HUDEP-2 (cell line): ENCODE measurements at regions not wholly inside any gene's neighbourhood (a gene's known extent, or its start where the extent isn't known, plus 50 kb on each side); places are given as distances from the start of the nearest gene placed in this dataset.
"Not testable (repeated sequence)": the region's sequence is repeated elsewhere in the genome, so short reads cannot be mapped to it uniquely, and the experiment has no call there.

Experiments used
- DNase-seq, 76 experiments: peaks; one replicate each; lab custom pipeline; 2025; ENCODE audit not compliant: unreplicated experiment in 76 of 76; lab: John Stamatoyannopoulos, UW

DNA sequence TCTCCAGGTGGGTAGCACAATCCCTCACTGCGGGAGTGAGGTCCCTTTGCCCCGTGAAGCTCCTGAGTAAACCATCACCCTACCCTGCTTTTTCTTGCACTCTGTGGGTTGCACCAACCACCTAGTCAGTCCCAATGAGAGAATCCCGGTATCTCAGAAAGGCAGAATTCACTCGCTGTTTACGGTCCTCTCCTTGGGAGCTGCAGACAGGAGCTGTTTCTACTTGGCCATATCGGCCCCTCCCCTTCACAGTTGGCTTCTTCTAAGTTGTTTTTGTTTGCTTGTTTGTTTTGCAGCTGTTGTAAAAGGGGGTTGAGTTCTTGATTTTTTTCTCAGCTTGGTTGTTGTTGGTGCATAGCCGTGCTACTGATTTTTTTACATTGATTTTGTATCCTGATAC, 237.0 kb upstream of the RASA1 start:
- DNase-seq = no peak

GRCh38 chr5:87034557-87034956, 233.1 kb upstream of the RASA1 start:
- no peak for DNase-seq

DNA sequence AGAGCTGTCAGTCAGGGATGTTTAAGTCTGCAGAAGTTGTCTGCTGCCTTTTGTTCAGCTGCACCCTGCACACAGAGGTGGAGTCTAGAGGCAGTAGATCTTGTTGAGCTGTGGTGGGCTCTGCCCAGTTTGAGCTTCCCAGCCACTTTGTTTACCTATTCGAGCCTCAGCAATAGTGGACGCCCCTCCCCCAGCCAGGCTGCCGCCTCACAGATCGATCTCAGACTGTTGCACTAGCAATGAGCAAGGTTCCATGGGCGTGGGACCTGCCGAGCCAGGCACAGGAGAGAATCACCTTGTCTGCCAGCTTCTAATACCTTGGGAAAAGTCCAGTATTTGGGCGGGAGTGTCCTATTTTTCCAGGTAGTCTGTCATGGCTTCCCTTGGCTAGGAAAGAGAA, 225.1 kb upstream of the RASA1 start:
- no peak for DNase-seq

GRCh38 chr5:87048156-87048555, 219.5 kb upstream of the RASA1 start:
- DNase-seq = peak in 1 of 76 experiments; percentile 15

- not testable (repeated sequence) for DNase-seq
These were observed 218.7 kb upstream of the RASA1 start for GRCh38 chr5:87049012-87049411.

GRCh38 chr5:87051502-87052113, 216.1 kb upstream of the RASA1 start:
- DNase-seq = no peak

- DNase-seq = no peak
These were observed 214.5 kb upstream of the RASA1 start for GRCh38 chr5:87053146-87053545.

GRCh38 chr5:87054821-87055220, 212.9 kb upstream of the RASA1 start:
- no peak for DNase-seq

DNA sequence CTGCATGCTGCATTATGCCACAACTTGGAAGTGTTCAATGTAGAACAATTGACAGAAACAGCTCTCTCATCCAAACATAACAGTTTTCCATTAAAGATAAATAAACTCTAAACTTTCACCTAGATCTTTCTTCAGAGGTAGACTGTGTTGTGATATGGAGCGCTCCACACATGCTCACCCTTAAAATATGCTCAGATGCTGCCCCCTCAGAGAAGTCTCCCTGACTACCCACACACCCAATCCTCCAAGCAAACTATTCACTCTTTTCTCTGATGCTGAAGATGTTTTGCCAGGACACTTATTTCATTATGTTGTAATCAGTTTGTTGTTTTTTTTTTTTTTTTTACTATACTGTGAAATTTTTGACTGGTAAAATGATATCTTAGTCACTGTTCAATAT, 206.6 kb upstream of the RASA1 start:
- no peak for DNase-seq

- no peak for DNase-seq
These were observed 198.4 kb upstream of the RASA1 start for GRCh38 chr5:87069311-87069710.

- peak in 9 of 76 experiments; percentile 2 to 24 (median 5) for DNase-seq
These were observed 197.6 kb upstream of the RASA1 start for GRCh38 chr5:87069974-87070608.

GRCh38 chr5:87074072-87074471, 193.6 kb upstream of the RASA1 start:
- no peak for DNase-seq

DNA sequence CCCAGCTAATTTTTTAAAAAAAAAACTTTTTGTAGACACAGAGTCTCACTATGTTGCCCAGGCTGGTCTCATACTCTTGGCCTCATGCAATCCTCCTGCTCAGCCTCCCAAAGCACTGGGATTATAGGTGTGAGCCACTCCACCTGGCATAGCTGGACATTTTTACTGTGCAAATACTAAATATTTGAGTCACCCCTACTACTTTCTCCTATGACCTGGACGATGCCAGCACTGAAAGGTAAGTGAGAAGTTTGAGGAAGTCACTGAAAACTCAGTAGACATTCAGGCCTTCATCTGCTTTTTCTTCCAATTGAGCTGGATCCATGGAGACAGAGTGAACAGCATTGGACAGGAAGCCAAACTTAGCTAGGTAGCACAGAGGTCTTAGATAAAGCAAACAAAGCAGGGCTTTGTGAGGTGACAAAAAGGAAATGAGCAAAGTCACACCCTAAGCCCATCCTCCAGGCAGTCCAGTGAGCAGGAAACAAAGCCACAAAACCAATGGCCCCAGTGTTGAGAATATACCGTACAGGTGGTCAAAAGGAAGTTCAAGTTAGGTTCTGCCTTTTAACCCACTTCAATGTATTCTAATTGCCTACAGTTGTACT, 192.6 kb upstream of the RASA1 start:
- DNase-seq = no peak

DNA sequence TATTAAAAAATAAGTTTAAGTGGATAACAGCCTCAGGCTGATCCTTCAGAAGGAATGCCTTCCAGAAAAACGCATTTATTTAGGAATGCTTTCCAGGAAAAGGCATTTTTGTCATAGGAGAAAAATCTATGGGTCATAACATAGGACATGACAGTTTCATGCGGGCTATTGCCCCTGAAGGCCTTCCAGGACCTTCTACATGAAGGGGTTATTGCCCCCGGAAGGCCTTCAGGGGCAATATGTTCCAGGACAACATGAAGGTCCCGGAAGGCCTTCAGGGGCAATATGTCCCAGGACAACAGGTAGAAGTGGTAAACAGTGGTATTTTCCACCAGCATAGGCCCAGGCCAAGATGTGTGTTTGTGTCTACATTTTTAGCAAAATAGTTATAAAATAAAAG, 191.3 kb upstream of the RASA1 start:
- no peak for DNase-seq

DNA sequence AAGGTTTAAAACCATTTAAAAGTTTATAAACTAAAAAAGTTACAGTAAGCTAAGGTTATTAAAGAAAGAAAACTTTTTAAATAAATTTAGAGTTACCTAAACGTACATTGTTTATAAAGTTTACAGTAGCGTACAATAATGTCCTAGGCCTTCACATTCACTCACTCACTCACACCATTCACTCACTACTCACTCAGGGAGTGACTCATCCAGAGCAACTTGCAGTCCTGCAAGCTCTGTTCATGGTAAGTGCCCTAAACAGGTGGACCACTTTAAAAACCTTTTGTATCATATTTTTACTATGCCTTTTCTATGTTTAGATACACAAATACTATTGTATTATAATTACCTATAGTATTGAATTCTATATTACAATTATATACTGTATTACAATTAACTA, 190.8 kb upstream of the RASA1 start:
- DNase-seq = peak in 1 of 76 experiments; percentile 5

DNA sequence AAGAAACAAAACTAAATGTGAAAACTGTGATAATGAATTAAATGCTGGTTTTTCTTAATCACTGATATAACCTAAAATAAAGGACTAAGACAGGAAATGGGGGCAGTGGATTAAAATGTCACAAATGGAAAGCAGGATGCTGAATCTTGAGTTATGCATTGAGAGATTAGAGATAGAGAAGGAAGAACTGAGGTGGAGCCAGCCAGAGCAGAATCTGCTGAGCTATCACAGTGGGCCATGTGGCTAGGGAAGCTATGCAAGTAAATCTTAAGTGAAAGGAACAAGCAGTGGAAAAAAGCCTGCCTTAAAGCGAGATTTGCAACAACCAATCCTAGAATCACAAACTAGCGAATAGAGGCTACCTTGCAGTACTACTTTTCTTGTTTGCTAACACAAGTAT, 188.5 kb upstream of the RASA1 start:
- DNase-seq = peak in 4 of 76 experiments; percentile 3 to 21 (median 12)

- DNase-seq = no peak
These were observed 186.7 kb upstream of the RASA1 start for GRCh38 chr5:87081016-87081415.

DNA sequence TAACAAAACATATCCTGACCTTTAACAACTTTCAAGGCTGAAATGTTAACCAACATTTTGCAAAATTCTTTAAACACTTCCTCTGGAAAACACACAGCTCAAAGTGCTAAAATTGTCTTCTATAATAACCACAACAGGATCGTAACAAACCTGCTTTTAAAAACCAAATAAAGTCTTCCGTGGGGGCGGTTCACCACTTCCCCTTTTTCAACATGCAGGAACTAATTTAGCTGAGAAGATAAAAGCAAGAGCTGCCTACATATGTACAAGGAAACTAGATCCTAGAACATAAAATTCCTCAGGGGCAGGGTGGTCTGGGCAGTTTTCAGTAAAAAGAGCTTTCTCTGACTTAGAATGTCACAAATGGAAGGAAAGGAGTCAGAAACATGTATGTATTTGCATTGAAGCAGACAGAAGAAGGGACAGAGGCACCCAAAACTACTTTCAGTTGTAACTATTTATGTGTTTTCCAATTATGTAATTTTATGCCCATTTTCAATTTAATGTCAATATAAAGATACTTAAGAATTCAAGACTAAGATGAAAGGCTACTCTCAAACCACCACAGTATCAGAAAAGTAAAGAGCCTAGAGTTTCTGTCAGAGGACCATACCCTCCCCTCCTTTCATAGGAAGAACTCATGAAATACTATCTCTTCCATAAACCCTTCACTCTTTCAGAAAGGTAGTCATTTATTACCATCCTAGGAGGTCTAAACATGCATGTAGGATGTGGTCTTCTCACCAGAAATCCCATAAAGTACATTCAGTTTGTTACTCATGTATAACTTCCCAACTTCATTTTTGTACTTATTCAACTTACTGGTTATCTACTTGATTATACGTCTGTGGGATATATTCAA, 185.9 kb upstream of the RASA1 start:
- DNase-seq = peak in 24 of 76 experiments; percentile 1 to 46 (median 15)

- DNase-seq = no peak
These were observed 173.3 kb upstream of the RASA1 start for GRCh38 chr5:87094347-87094746.

- no peak for DNase-seq
These were observed 172.8 kb upstream of the RASA1 start for GRCh38 chr5:87094833-87095232.

DNA sequence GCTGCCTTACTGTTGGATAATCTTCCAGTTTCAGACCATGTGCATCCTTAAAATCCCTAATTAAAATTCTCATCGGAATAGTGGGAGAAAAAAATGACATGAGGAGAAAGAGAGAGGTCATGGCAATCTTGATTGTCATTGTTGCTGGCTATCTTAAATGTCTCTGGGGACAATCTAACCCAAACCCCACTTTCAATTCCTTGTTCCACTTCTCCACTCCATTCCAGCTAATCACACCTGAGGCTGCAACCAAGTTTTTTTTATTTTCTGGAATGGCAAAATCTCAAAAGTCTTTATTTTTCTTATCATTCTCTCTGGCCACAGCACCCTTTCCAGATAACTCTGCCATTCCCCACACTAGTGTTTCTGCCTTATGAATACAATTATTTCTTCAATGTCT, 171.9 kb upstream of the RASA1 start:
- no peak for DNase-seq
